NCI-H146 treated with DMSO at 0.1 percent for 48 hours (cell line): ENCODE measurements at regions not wholly inside any gene's neighbourhood (a gene's known extent, or its start where the extent isn't known, plus 50 kb on each side); places are given as distances from the start of the nearest gene placed in this dataset.

Experiments used
- DNase-seq: peaks from one replicate; lab custom pipeline; 2025; ENCODE audit not compliant: unreplicated experiment; lab: John Stamatoyannopoulos, UW

DNA sequence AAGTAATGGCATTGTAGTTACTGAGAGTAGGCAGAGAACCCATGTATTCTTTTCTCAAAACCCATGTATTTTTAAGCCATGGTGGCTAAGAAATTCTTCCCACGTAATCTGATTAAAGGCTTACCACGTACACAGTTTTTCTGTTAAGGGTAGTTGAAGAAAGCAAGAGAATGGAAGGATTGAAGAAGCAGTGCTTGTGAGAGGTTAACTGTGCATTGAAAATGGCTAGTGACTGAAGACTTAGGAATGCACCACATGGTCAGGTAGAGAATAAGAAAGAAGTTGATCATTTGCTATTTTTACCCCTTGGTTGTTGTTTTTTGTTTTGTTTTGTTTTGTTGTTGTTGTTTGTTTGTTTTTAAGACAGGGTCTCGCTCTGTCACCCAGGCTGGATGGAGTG, 178.9 kb upstream of the SNX7 start:
- no peak for DNase-seq

- DNase-seq, result no peak
Measured at GRCh38 chr1:98480271-98480670, 181.2 kb upstream of the SNX7 start.

GRCh38 chr1:98478121-98478520, 183.4 kb upstream of the SNX7 start:
- DNase-seq, result no peak

DNA sequence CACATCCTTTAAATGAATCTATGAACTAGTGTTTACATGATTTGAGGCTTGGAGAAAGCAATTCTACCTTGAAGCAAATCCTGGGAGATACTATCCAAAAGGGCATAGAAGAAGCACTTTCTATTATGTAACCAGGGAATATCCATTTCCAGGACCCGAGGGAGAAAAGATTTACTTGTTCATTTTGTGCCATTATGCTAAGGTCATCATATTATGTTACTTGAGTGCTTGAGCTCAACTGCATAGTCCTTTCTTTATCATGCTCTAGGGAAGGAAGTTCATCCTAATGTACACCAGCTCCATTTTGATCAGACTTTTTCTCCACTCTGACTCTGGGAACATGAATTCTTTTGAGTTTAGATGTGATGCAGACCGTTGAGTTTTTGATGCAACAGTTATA, 188.6 kb upstream of the SNX7 start:
- no peak for DNase-seq

DNA sequence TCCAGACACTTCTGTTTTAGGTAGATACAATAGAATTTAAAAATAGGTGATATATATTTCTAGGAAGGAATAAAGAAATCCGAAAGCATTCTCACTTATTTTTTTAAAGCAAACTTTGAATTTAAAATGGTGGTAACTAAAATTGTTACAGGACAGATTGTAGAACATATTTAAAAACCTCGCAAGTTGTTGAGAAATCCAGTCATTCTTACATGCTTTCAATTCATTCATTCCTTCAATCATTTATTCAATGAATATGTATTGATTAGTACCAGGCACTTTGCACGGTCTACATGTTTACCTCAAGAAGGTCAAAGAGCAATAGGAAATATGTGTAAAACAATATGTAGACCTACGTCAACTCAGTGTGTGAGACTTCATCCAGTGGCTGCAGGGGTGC, 189.9 kb upstream of the SNX7 start:
- DNase-seq, result no peak

DNA sequence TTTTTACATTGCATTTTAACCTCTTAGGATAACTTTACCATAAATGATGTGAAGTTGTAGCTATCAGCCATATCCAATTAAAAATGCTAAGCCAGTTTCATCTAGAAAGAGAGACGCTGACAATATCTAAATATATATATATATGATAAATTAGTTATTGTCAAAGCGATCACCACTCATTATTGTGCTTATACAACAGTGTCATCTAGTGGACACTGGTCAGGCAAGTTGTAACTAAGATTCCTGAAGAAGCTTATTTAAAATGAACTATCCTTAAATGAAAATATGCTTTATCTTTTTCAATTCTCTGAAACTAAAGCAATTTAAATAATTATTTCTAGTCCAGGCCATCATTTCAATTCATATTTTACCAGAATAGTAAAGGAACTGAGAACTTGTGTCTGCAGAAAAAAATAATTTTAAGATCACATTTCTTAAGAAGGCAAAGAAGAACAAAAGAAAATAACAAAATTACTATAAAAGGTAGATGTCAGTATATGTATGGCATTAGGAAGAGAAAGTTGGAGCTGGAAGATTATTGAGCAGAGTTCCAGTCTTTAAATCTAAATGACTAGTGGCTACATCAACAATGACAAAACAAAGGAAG, 193.3 kb upstream of the SNX7 start:
- DNase-seq, result no peak

DNA sequence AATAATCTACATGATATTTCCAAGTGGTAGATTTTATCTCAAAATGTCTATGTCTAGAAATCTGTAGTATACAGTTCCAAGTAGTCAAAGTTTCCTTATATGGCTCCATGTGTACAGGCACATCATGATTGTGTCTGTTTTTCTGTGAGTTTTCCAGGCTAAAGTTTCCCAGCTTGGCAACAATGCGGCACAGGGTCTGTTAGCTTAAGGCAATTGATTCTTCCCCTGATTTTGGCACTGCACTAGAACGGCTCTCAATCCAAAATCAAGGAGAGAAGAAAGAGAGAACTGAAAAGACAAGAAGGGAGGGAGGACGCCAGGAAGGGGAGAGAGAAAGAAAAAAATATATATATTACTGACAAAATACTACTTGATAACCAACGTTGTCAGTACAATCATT, 193.9 kb upstream of the SNX7 start:
- DNase-seq, result no peak

- no peak for DNase-seq
Measured at GRCh38 chr1:98467122-98467521, 194.4 kb upstream of the SNX7 start.

GRCh38 chr1:98461873-98462385, 199.6 kb upstream of the SNX7 start:
- DNase-seq, result no peak

GRCh38 chr1:98460136-98460535, 201.4 kb upstream of the SNX7 start:
- no peak for DNase-seq

DNA sequence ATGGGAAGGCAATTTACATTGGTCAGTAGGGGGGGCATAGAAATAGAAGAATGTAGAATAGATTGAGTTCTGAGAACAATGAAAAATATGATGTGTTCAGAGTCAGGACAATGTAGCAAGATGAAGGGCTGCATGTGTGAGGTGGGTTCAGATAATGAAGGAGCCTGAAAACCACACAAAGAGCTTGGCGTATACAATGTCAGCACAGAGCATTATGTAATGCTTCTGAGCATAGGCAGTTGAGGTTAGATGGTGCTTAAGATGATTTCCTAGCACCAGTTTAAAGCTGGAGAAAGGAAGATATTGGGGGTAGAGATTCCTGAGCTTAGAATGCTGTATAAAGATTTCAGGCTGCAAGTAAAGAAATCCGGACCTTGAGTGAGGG, 202.0 kb upstream of the SNX7 start:
- DNase-seq, result no peak

DNA sequence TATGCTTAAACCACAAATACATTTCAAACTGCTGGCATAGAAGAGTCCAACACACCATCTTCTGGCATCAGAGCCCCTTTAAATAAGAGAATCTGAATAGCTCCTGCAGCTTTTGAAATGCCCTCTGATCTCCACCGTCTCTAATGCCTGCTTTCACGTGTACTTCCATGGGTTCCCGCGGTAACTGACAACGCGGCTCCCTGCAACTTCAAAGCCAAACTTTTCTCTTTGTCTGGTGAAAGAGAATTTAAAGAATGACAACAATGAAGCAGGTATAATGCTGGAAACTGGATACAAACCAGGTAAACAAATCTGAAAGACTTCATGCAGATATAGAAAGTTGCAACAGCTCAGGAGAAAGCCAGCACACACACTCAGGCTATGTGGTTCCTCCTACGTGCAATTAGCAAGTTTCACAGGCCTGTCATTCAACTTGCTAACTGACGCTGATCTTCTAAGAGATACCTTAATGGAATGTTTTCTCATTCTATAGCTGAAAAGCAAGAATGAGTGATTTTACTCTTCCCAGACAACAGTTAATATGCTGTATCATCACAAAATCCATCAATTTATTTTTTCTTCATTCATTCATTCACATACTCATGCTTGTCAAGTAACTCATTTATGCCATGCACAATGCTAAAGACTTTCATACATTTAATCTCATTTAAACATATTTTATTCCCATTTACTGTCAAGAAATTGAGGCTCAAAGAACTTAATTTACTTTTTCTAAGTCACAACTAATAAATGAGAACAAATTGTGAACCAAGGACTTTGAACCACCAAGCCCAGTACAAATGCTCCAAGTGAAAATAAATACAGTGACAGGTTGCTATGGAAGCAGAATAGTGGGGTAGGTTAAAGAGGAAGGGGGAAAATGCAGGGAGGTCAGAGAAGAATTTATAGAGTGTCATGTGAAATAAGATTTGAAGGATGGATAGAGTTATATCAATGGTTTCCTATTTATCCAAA, 202.7 kb upstream of the SNX7 start:
- no peak for DNase-seq

DNA sequence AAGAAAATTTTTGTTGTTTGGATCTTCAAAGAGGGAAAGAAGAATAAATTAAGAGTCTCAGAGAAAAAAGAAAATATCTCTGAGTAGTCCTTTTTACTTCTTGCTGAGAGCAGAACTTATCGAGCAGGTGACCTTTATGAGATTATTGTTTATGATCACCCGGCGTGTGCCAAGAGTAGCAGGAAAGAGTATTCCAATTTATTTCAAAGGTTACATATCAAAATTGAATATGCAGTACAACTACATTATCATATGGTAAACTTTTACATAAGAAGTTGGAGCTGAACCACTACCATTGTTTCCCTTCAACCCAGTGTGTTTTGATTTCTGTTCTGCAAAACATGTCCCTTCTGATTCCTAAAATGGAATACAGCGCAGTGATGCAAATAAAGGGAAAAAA, 204.3 kb upstream of the SNX7 start:
- no peak for DNase-seq

DNA sequence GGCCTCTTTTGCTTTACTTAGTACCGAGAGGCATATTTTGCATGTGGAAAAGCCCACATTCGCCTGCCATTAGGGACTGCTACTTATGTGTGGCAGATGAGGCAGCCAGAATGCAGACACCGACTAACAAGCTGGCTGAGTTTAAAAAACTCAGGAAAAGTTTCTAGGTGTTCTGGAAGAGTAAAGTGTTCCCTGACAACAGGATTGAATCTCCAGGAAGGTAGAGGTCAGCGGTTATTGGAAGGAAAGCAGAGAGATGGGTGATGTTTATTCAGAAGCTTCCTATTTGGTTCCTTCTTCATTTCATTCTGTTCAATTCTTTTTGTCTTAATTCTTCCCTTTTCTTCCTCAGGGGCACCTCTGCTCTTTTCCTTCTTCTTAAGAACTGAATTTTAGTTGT, 206.9 kb upstream of the SNX7 start:
- no peak for DNase-seq

GRCh38 chr1:98453066-98453465, 208.5 kb upstream of the SNX7 start:
- no peak for DNase-seq

GRCh38 chr1:98452162-98452561, 209.4 kb upstream of the SNX7 start:
- DNase-seq, result no peak

DNA sequence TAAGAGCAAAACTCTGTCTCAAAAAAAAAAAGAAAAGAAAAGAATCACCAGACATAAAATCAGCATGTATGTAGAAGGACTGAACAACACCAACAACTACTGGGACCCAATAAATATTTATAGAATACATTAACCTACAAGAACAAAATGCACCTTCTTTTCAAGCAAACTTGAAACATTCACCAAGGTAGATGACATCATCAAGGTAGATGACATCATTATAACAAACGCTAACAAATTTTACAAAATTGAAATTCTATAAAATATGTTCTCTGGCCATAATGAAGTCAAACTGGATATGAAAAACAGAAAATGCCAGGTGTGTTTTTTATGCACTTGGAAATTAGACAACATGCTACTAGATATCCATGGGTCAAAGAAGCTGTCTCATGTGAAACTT, 220.2 kb upstream of the SNX7 start:
- DNase-seq, result no peak

DNA sequence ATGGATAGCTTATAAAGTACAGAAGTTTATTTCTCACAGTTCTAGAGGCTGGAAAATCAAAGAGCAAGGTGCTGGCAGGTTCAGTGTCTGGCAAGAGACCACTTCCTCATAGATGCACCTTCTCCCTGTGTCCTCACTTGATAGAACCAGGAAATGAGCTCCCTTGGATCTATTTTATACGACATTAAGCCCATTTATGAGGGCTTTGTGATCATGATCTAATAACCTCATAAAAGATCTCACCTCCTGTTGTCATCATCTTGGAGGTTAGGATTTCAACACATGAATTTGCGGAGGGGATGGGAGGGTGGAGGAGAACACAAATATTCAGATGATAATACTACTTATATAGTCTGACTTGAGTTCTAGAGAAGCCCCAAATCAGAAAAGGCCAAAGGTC, 222.1 kb upstream of the SNX7 start:
- DNase-seq, result no peak

DNA sequence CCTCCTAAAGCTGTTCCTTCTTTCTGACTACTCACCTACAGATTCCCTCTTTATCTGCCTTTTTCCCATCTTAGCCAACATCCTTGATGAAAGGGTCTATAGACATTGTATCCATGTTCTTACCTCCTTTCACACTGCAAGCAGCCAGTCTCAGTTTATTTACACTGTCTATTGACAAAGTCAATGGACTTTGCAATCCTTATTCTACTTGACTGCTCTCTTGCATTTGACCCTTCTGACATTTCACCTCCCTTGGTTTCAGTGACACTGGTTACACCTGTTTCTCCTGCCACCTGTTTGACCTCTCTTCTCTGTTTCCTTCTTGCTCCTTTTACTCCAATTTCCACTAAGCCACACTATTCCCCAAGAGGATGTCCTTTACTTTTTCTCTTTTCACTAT, 224.0 kb upstream of the SNX7 start:
- no peak for DNase-seq

- no peak for DNase-seq
Measured at GRCh38 chr1:98437011-98437410, 224.5 kb upstream of the SNX7 start.

DNA sequence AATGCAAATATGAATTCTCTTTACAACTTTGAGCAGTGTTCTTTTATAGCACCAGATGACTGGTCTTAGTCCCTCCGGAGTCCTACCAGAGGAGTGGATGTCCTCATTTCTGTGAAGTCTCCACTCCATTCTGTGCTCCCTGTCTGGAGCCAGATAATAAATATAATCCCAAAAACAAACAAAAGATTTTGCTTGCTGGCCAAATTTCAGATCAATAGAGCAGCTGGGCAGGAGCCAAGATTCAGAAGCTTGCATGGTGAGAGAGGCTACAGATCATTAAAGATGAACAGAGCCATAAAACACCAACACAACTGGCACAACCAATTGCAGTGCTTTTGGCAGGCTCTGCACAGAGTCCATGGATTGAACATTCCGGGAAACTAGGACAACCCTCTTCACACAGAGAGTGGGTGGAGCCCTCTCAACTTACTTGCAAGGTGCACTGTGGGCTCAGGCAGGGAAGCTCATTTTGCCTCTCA, 231.5 kb upstream of the SNX7 start:
- no peak for DNase-seq

DNA sequence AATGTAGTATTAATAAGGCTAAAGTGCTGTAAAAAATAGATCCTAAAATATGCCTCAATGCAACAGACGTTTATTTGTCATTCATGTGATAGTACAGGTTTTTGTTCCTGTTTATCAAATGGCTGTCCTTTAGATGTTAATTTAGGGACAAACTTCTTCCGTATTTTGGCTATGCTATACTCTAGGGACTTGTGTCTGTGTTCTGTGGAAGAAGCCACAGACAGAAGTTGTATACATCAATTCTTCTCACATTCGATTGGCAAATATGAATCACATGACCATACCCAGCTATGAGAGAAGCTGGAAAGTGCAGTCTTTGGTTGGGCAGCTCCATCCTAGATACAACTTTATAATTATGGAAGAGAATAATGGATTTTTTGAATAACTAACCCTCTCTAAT, 232.7 kb upstream of the SNX7 start:
- DNase-seq, result no peak
